ENCODE measurements at regions not wholly inside any gene's neighbourhood (a gene's known extent, or its start where the extent isn't known, plus 50 kb on each side); places are given as distances from the start of the nearest gene placed in this dataset.

DNA sequence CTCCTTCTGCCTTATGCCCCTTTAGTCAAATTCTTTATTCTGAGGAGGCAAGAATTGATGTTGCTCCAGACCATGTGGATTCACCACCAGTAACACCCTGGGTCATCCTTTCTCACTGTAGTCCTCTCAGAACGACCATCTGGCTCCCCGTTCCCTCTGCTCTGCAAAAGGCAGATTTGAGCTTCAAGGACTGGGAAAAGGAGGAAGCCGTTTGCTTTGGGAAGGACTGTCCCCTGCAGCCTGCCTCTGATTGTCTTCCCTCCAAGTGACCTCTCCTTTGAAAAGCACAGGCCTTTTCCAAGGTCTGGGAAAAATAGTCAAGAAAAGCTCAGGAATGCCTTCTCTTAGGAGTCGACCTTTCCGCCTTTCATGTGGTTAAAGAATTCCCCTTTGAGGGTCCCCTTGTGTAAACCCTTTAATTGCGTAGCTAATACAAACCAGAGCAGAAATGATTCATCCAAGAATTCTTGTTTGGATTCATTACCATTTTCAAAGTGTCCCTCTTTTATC is 130.1 kb upstream of the COPS8 start:
- TF ChIP-seq, protein P1, sequence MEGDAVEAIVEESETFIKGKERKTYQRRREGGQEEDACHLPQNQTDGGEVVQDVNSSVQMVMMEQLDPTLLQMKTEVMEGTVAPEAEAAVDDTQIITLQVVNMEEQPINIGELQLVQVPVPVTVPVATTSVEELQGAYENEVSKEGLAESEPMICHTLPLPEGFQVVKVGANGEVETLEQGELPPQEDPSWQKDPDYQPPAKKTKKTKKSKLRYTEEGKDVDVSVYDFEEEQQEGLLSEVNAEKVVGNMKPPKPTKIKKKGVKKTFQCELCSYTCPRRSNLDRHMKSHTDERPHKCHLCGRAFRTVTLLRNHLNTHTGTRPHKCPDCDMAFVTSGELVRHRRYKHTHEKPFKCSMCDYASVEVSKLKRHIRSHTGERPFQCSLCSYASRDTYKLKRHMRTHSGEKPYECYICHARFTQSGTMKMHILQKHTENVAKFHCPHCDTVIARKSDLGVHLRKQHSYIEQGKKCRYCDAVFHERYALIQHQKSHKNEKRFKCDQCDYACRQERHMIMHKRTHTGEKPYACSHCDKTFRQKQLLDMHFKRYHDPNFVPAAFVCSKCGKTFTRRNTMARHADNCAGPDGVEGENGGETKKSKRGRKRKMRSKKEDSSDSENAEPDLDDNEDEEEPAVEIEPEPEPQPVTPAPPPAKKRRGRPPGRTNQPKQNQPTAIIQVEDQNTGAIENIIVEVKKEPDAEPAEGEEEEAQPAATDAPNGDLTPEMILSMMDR (IDR thresholded peaks at IDR 0.05; ENCODE audit: low read depth, low read length) = no peak
- H3K4me3 ChIP-seq (ENCODE audit: low read depth, low read length) = no peak overlapping the region

DNA sequence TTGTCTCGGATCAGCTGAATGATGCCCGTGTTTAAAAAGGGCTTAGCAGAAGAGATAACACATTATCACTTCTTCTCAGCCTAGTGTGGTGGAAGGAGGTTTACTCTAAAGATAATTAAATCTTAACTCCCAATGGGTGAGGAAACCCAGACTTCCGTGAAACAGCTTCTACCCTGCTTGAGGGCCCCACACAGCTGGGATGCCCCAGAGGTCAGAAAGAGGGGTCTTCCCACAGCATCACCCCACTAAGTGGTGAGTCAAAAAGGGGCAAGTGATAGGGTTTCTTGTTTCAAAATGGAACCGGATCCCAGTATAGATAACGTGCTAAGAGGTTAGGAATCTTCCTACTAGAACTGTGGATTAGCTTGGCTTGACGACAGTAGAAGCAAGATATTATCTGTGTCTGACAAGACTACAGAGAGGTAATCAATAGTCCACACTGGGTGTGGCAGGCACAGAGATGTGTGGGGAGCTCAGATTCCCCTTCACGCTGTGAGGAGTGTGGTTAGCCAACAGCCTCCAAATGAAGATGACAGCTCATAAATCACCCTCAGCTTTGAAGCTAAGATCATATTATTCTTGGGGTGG is 129.6 kb upstream of the COPS8 start:
- TF ChIP-seq, protein P1 (IDR thresholded peaks at IDR 0.05; ENCODE audit: low read depth, low read length) = no peak
- no peak overlapping the region for H3K4me3 ChIP-seq (ENCODE audit: low read depth, low read length)

DNA sequence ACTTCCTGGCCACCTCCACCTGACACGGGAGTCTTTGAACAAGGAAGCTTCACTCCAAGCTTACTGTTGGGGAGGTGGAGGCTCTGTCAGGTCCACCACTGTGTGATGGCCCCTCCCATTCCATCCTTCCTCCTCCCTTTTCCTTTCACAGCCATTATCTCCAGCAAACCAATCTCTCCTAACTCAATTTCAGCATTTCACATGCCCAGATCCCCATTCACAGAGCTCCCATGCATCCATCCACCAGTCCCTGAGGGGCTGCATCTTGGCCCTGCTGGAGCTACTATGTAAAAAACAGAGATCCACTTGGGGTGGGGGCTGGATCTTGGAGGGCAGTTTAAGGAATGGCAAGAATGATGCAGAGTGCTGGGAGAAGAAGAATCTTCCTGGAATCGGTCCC is 129.0 kb upstream of the COPS8 start:
- TF ChIP-seq, protein P1 (IDR thresholded peaks at IDR 0.05; ENCODE audit: low read depth, low read length) = no peak
- H3K4me3 ChIP-seq (ENCODE audit: low read depth, low read length) = no peak overlapping the region

DNA sequence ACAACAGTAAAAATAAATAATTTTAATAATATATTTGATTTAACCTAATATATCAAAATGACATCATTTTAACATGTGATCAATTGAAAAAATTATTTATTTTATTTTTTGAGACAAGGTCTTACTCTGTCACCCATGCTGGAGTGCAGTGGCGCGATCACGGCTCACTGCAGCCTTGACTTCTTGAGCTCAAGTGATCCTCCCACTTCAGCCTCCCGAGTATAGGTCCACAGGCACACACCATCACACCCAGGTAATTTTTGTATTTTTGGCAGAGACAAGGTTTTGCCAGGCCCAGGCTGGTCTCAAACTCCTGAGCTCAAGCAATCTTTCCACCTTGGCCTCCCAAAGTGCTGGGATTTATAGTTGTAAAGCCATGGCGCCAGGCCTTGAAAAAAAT is 126.7 kb upstream of the COPS8 start:
- TF ChIP-seq, protein P1 (IDR thresholded peaks at IDR 0.05; ENCODE audit: low read depth, low read length) = no peak
- H3K4me3 ChIP-seq (ENCODE audit: low read depth, low read length) = no peak overlapping the region

DNA sequence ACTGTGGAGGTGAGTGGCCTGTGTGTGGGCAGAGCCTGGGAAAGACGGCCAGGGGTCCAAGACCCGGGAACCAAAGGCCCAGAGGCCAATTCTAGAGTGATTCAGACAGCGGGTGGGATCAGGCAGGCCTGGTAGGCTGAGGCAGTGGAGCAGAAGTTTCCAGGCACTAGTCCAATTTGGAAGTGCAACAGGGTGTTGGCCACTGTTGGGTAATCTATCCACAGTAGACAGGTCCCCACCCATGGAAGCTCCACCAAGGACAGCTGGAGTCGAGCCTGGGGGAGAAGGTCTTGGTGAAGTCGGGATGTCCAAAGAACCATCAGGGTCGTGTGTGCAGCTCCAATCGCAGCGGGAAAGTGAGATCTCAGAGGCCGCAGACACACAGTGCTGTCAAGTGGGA is 125.8 kb upstream of the COPS8 start:
- no peak overlapping the region for H3K4me3 ChIP-seq (ENCODE audit: low read depth, low read length)
- TF ChIP-seq, protein P1 (IDR thresholded peaks at IDR 0.05; ENCODE audit: low read depth, low read length) = no peak

DNA sequence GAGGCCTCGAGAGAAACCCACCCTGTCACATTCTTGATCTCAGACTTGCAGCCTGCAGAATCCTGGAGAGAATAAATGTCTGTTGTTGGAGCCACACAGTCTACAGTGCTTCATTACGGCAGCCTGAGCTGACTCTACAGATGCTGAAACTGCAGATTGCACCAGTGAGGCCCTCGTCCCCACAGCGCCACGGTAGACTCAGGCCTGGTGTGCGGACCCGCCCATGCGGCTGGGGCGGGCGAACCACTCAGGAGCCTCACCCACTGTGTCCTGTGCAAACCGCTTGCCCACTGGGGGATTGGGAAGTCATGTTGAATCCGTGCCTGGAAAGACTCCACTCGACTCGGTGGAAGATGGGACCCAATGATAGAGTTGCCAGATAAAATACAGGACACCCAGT is 125.2 kb upstream of the COPS8 start:
- TF ChIP-seq, protein P1 (IDR thresholded peaks at IDR 0.05; ENCODE audit: low read depth, low read length) = no peak
- no peak overlapping the region for H3K4me3 ChIP-seq (ENCODE audit: low read depth, low read length)

DNA sequence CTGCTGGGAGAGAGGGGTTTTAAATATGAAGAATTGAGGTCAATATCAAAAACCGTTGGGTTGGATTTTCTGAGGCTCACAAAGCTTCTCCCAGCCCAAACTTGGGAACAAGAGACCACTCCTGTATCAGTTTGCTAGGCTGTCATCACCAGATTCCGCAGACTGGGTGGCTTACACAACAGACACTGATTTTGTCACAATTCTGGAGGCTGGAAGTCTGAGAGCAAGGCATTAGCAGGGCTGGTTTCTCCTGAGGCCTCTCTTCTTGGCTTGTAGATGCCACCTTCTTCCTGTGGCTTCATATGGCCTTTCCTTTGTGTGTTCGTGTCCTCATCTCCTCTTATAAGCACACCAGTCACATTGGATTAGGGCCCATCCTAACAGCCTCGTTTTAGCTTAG is 122.9 kb upstream of the COPS8 start:
- TF ChIP-seq, protein P1 (IDR thresholded peaks at IDR 0.05; ENCODE audit: low read depth, low read length) = no peak
- H3K4me3 ChIP-seq (ENCODE audit: low read depth, low read length) = no peak overlapping the region

Data from WI38 (cell line).